HL-60/S4 (cell line): ENCODE measurements at regions not wholly inside any gene's neighbourhood (a gene's known extent, or its start where the extent isn't known, plus 50 kb on each side); places are given as distances from the start of the nearest gene placed in this dataset.
"Not testable (repeated sequence)": the region's sequence is repeated elsewhere in the genome, so short reads cannot be mapped to it uniquely, and the experiment has no call there.

Experiments used
- in situ Hi-C: fragments of 300-500 bp; cut with MboI; formaldehyde crosslinking; loops from 2 replicates; pipeline ENCODE4 v1.14.3; 2022; ENCODE audit warnings: low sequenced_read_pairs

DNA sequence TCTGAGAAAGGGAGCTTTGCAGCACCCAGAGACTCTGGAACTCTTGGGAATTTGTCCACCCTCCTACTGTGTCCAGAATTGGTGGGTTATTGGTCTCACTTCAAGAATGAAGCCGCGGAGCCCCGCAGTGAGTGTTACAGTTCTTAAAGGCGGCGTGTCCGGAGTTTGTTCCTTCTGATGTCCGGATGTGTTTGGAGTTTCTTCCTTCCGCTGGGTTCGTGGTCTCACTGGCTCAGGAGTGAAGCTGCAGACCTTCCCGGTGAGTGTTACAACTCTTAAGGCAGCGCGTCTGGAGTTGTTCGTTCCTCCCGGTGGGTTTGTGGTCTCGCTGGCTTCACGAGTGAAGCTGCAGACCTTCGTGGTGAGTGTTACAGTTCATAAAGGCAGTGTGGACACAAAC is 824.7 kb downstream of the LRRTM4 start:
- in situ Hi-C loops: not testable (repeated sequence)

- in situ Hi-C loops: no loop called here
Observed at GRCh38 chr2:76692908-76693307, 829.3 kb downstream of the LRRTM4 start.

DNA sequence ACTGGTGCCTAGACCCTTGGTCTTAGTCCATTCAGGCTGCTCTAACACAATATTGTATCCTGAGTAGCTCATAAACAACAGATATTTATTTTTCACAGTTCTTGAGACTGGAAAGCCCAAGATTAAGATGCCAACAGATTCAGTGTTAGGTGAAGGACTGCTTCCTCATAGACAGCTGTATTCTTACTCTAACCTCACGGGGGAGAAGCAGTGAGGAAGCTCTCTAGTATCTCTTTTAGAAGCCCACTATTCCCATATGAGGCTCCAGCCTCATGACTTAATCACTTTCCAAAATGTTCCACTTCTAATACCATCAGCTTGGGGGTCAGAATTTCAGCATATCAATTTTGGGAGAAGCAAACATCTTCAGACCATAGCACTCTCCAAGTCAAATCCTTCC is 833.4 kb downstream of the LRRTM4 start:
- in situ Hi-C loops: no loop called here

GRCh38 chr2:76687923-76688322 is 834.3 kb downstream of the LRRTM4 start:
- in situ Hi-C loops: no loop called here

- in situ Hi-C loops: no loop called here
Observed at GRCh38 chr2:76684756-76685155, 837.4 kb downstream of the LRRTM4 start.

- in situ Hi-C loops: no loop called here
Observed at GRCh38 chr2:76679025-76679396, 843.2 kb downstream of the LRRTM4 start.

DNA sequence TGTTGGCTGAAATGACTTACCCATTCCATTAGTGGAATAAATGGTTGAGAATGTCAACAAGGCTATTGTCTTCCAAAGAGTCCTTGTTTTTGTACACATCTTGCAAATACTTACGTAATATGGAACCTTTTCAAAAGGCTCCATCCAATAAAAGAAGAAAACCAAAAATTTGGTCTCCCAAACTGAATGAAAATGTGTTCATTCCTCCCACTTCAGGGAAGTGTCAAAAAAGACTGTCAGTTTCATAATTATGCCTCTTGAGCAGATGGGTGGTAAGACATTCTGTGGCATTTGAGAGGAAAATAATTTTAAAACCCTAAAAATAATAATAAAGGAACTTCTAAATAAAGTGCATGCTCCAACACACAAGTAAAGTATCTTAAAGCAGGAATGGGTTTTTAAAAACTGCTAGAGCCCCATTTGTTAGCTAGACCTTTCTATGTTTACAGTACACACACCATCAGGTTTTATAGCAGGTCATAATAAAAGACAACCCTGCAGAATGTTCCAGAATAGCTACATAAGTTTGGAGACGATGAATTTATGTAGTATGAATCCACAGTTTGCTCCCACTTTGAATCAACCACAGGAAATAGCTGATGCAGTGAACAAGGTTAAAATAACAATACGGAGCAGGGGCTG is 843.7 kb downstream of the LRRTM4 start:
- in situ Hi-C loops: no loop called here

DNA sequence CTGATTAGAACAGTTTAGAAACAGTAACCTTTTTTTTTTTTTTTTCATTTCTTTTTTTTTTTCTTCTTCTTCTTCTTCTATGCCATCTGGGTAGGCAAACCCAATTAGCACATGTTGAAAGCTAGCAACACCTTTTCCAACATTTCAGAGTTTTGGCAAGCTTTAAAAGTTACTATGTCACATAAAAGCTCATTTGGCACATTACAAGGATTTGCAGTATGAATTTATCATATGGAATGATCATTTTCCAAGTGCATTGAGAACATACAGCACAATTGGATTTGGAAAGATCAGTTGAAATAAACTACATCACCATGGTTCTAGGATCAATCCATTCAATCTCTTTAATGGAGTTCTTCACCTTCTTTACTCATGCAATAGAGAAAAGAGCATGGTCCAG is 847.0 kb downstream of the LRRTM4 start:
- in situ Hi-C loops: no loop called here

DNA sequence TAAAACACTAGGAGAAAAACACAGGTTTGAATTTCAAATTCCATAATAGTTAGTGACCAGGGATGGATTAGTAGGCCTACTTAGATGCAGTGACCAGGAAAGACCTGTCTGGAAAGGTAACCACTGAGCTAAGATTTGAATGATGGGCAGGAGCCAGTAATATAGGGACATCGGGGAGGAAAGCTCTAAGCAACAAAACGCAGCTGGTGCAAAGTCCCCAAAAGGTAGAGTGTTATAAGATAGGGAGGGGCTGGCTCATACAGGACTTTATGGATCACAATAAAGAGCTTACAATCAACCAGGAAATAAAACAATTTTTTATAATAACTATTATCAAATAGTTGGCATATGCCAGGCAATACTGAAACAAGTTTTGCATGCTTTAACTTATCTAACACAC is 849.4 kb downstream of the LRRTM4 start:
- in situ Hi-C loops: no loop called here

- in situ Hi-C loops: no loop called here
Observed at GRCh38 chr2:76669966-76670465, 852.2 kb downstream of the LRRTM4 start.

- in situ Hi-C loops: no loop called here
Observed at GRCh38 chr2:76668279-76668678, 853.9 kb downstream of the LRRTM4 start.

DNA sequence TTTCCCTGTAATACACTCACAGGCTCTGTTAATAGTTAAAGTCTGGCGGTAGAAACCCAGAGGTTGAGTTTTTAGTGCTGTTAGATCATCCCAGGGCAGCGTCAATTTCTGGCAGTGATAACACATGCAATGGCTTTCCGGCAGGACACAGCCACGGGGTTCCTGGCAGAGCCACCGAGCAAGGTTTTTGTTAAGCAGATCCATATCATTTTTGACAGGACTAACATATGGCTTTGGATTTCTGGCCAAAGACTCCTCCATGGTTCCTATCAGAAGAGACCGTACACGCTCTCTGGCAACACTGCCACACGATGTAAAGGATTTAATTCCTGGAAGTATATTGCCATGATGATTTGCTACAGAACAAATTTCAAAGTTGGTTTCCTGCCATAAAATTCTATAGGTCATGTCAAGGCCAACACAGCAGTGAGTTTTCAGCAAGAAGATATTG is 854.3 kb downstream of the LRRTM4 start:
- in situ Hi-C loops: no loop called here

DNA sequence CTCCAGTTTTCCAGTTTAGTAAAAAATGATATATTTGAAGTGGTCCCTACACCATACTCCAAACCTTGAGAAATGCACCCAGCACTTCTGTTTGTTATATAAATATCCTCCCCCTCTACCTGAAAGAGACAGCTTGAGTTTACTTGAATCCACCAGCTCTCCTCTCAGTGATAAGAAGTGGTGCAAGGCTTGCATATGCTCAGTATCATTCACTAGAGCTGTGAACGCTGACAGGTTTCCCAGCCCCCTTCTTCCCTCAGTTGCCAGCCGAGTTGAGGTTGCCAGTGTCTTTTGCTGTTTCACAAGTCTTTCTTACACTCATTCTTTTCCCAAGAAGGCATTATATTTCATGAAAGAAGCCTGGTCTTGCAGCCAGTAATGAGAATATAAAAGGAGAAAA is 880.0 kb downstream of the LRRTM4 start:
- in situ Hi-C loops: no loop called here

GRCh38 chr2:76641506-76641905 is 880.7 kb downstream of the LRRTM4 start:
- in situ Hi-C loops: no loop called here

DNA sequence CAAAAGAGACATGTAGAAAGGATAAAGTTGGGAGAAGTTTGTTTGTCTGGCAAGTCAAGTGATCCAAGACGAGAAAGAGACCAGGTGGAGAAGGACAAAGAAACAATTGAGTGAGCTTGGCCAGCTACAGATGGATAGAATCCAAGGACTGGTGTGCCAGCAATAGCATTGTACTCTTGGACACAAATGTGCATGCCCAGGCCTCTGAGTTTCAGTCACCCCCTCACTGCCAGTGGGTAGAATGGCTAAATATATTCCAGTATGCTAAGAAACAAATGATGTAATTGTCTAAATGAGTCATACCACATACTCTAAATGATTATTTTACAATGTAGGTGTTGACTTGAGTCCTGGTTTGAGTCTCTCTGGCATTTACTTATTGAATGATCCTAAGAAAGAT is 881.3 kb downstream of the LRRTM4 start:
- in situ Hi-C loops: no loop called here

DNA sequence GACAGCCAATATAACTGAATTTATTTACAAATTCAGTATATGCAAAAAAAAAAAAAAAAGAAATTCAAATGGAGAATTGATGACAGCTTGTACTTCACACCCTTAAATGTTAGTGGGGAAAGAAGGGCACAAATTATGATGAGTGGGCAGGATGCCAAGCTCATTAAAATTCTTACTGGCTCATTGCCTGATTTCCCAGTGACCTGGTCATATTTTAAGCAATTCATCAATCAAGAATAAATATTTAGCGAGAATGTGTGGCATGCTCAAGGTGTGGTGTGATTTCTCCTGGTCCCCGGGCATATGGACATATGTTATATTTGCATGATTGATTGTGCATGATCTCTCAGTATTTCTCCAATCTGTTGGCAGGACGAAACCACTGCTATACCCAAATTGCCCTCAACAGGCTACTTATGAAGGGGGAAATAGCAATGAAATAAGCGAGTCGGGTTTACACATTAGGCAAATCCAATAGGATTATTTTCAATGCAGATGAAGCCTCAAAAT is 883.0 kb downstream of the LRRTM4 start:
- in situ Hi-C loops: no loop called here

DNA sequence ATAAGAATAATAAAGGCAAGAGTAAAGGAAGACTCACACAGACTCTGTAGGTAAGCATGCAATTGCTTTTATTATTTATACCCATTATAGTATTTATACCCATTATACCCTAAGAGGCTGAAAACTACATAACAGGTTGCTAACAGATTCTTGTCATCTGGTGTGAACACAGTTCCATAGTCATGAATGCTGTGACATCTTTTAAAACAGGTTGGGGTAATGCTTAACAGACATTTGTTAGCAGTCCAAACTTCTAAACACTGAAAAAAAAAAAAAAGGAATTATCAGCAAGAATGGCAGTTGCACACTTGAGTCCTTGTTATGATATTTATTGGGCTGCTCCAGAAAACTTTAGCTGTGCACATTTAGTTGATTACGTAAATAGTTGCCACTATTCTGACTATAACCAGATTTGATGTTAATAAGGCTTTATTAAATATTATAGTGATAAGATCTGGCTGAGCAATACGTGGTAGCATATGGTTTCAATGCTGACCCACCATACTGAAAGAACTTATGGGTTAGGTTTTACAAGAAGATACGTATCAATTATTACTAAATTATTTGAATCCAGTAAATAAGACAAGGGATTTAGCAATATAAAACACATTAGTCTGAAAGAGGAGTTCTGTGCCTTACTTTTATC is 888.8 kb downstream of the LRRTM4 start:
- in situ Hi-C loops: no loop called here

GRCh38 chr2:76625101-76625500 is 897.1 kb downstream of the LRRTM4 start:
- in situ Hi-C loops: no loop called here

- in situ Hi-C loops: no loop called here
Observed at GRCh38 chr2:76613330-76613729, 902.6 kb upstream of the GCFC2 start.

DNA sequence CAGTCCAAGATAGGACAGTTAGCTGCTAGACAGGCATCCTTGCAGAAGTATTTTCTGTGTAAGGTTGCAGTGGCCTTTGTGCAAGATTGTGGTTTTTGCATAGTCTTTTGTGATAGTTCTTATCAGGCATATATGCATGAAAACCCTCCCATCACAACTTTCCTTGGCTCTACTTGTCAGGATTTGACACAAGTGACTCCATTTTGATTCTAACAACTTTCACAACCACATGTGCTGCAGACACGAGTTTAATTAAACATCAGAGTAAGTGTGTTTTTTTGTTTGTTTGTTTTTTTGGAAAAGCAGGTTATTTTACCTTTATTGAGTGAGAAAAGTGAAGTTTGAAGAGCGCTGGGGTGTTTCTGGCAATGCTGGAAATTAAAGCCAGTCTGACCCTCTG is 902.0 kb upstream of the GCFC2 start:
- in situ Hi-C loops: no loop called here

- in situ Hi-C loops: no loop called here
Observed at GRCh38 chr2:76610451-76610850, 899.7 kb upstream of the GCFC2 start.

DNA sequence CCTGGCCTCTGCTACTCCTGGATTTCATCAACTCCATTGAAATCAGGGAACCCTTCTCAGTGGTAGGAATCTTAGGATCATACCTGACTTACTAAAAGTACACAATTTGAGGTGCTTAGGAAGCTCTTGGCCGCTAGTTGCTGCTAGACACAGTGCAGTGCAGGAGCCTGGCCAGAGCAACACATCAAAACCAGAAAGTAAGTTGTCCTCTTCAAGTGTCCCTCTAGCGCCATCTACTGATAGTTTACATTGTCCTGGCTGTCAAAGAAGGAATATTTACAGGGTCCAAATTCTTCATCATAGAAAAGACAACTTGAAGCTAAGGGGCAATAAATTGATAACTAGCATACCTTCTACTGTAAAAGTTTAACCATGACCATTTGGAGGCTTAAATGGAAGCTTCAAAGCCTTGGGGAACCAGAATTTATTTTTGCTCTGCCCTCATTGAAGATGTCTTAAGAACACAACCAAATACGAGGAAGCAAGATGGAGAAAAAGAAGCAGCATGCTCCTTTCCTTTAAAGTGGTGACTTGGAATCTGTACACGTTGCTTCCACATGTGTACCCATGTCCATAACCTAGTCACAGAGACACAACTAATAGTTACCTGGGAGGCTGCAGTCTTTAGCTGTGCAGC is 889.1 kb upstream of the GCFC2 start:
- in situ Hi-C loops: loop anchor here (25.0 kb wide), 1 partner anchor 388 kb away; no protein-coding TSS in a partner anchor
